ENCODE measurements at regions not wholly inside any gene's neighbourhood (a gene's known extent, or its start where the extent isn't known, plus 50 kb on each side); places are given as distances from the start of the nearest gene placed in this dataset.
"Not testable (repeated sequence)": the region's sequence is repeated elsewhere in the genome, so short reads cannot be mapped to it uniquely, and the experiment has no call there.

DNA sequence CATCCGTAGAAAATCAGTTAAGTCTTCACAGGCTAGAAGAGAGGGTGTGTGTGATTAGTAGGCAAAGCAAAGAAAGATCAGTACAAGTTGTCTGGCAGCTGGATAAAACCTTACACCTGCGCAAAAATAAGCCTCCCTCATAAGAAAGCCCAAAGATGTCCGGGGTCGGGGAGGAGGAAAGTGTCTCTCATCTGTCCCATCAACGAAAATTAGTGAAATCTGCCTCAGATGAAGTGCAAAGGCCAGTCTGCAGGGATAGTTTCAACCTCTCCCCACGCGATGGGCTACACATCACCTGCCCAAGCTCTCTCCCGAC is 333.9 kb downstream of the SRGAP2C start:
- DNase-seq (ENCODE audit: low read depth in 3 of 3, low spot score in 1 of 3) = no peak

DNA sequence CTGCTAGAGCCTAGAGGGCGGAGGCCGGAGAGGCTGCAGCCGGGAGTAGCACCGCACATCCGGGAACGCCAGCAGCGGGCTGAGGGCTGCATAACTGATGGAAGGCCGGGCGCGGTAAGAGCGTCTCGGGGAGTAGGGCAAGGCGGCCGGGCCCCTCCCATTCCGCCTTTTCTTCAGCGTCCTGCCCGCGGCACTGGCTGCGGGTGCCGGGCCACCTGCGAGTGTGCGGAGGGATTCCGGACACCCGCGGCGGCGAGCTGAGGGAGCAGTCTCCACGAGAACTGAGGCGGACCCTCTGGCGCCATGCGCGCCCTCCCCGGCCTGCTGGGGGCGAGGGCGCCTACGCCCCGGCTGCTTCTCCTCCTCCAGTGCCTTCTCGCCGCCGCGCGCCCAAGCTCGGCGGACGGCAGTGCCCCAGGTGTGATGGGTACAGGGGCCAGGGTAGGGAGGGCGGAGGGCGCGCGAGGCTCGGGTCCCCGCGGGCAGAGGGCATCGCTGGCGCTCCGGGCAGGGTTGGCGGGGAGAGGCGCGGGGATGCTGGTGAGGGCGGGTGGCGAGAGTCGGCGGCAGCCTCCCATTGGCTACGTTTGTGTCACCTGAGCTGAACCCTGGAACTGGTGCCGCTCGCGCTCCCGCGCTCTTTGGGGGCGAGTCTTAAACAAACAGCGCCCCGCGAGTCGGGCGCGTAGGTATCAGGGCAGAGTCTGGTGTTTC is 334.4 kb downstream of the SRGAP2C start:
- peak; percentile 47 to 72 (median 64) for DNase-seq (ENCODE audit: low read depth in 3 of 3, low spot score in 1 of 3)

DNA sequence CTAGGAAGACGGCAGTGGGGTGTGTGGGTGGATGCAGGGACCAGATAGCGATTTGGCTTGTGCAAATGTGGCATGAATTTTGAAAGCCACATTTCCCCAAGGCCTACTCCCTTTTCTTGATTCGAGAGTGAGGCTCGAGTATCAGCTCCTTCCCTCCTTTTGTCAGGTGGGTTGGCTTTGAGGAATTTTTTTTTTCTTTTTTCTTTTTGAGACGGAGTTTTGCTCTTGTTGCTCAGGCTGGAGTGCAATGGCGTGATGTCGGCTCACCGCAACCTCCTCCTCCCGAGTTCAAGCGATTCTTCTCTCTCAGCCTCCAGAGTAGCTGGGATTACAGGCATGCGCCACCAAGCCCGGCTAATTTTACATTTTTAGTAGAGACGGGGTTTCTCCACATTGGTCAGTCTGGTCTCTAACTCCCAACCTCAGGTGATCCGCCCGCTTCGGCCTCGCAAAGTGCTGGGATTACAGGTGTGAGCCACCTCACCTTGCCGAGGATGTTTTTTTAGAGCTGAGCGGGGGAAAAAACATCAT is 335.0 kb downstream of the SRGAP2C start:
- not testable (repeated sequence) for DNase-seq (ENCODE audit: low read depth in 3 of 3, low spot score in 1 of 3)

DNA sequence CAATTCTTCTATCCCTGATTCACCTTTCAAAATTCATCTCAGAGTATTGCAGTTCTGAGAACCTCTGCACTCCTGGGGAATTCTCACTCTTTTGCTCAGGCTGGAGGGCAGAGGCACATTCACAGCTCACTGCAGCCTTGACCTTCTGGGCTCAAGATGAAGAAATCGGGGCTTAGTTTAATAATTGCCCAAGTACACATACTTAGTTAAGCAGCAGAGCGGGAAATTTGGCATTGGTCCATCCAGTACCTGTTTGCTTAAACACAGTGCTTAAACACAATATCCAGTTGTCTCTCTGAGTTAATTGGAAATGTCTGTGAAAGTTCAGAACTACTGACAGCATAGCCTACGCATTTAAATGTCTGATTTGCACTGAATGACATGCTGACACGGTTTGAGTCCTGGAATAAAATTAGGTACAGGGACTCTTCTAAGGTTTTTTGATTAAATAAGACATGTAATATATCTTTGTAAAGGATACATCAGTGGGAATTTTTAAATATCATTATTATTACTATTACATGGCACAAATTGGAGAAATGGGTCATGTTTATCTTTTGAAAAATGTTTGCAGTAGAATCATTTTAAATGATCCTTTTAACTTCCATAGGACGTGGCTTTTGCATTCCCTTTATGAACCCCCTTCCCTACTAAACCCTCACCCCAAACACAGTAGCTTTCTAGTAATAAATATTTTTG is 337.4 kb downstream of the SRGAP2C start:
- DNase-seq (ENCODE audit: low read depth in 3 of 3, low spot score in 1 of 3) = no peak

DNA sequence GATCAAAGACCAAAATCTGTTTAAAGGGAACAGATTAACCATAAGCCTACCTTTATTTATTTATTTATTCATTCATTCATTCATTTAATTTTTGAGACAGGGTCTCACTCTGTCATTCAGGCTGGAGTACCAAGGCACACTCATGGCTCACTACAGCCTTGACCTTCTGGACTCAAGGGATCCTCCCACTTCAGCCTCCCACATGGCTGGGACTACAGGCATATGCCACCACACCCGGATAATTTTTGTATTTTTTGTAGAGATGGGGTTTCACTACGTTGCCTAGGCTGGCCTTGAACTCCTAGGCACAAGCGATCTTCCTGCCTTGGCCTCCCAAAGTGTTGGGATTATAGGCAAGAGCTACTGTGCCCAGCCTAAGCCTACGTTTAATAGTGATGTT is 338.3 kb downstream of the SRGAP2C start:
- DNase-seq (ENCODE audit: low read depth in 3 of 3, low spot score in 1 of 3) = not testable (repeated sequence)

DNA sequence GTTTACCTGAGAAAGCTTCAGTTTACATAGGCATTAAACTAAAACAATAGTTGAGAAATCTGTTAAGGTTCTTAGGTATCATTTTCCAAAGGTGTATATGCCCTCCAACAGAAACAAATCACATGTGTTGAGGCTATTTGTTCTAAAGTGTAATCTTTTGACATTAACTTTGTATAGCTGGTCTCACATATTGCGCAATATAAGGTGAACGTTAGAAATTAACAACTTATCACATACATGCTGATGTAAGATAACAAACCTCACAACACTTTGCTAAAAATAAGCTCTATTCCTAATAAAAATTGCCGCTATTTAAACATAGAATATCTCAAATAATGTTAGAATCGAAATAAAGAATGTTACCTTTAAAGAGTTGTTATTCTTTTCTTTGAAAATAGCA is 340.6 kb downstream of the SRGAP2C start:
- no peak for DNase-seq (ENCODE audit: low read depth in 3 of 3, low spot score in 1 of 3)

DNA sequence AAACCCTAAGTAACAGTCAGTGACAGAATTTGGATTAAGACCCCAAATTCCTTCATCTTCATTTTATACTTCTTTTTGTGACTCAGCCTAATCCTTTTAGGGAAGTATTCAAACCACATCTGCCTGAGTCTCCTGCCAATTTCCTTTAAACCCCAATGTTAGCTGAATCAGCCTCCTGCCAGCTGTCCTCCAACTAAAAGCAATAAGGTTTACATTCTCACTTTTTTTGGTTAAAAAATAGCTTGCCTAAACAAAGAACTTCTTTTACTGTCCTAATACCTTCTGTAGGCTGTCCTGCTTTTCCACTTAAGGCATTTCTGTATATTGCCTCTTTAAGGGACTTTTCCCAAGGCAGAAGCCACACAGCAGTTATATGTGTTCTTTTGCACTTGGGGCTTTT is 344.2 kb downstream of the SRGAP2C start:
- not testable (repeated sequence) for DNase-seq (ENCODE audit: low read depth in 3 of 3, low spot score in 1 of 3)

DNA sequence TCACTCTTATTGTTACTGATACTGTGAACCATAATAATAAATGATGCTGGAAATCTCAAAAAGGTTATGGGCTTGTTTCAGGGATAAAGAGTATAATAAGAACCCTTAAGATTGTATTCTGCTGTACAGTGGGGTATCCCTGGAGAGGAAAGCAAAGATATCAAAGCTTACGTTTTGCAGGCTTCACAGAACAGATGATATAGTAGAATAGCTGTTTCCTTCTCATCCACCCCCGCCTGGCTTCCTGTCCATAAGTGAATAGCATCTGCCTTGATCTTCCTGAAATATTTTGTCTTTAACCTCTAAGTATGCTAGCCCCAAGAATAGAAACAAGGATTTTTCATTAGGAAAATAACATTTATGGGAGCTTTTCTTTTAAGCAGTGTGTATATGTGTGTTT is 345.3 kb downstream of the SRGAP2C start:
- DNase-seq (ENCODE audit: low read depth in 3 of 3, low spot score in 1 of 3) = not testable (repeated sequence)

DNA sequence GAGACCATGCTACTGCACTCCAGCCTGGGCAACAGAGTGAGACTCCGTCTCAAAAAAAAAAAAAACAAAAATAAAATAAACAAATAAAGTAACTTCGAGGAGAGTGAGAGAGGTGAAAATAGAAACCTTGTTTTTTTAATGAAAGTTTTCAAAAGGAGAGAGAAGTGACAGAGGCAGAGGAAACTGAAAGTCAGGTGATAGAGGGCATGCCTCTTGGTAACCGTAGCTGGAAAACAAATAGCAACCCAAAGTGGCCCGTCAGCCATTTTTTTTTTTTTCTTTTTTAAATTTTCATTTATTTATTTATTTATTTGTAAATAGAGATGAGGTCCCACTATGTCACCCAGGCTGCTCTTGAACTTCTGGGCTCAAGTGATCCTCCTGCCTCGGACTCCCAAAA is 347.0 kb downstream of the SRGAP2C start:
- not testable (repeated sequence) for DNase-seq (ENCODE audit: low read depth in 3 of 3, low spot score in 1 of 3)

DNA sequence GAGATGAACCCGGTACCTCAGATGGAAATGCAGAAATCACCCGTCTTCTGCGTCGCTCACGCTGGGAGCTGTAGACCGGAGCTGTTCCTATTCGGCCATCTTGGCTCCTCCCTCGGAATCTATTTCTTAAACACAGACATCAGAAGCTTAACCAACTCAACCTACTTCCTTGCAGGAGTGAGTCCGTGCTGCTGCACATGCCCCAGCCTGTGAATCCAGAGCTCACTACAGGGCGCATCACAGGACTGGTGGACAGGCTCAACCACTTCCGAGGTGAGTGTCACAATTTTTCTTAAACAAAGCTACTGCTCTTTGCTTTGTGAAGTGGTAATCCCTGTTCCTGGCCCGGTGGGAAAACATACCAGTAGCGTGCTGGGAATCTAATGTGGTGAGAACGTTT is 353.4 kb downstream of the SRGAP2C start:
- not testable (repeated sequence) for DNase-seq (ENCODE audit: low read depth in 3 of 3, low spot score in 1 of 3)

DNA sequence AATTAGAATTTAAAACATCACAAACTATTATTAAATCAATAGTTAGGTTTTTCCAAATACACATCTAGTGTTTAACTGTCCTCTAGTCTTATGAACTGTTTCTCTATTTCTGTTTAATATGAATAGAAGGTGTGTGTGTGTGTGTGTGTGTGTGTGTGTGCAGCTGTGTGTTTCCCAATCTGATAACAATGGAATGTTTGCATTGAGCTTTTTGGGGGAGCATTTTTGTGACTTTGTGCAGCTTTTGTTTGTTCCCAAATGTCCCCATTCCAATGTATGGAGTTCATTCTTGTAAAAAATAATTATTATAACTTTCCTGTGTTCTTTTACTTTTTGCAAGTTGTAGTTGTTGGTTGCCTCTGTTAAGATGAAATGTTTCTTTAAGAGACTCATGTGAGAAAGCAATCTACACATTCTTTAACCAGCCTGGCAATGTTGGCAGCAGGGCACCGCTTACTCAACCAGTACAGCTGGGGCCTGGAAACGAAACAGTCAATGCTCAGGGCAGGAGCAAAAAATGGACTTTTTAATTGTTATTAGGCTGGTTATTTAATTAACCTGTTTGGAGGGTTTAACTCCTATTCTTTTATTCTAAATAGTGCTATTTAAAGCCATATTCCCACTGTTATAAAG is 354.3 kb downstream of the SRGAP2C start:
- DNase-seq (ENCODE audit: low read depth in 3 of 3, low spot score in 1 of 3) = no peak

DNA sequence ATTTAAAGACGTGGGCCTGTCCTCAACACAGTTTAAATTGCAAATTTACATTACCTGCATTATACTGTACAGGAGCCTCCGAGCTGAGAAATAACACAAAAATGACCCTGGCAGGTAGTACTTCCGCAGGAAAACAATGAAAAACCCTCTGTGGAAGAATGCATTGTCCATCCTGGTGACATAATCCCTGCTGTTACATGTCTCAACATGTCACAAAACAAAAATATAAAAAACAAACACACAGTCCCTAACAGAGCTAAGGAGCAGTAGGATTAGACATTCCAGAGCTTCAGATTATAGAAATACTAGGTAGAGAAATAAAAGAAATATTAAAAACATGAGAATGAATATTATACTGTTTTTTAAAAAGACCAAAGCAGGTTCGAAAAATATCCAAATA is 359.2 kb downstream of the SRGAP2C start:
- not testable (repeated sequence) for DNase-seq (ENCODE audit: low read depth in 3 of 3, low spot score in 1 of 3)

DNA sequence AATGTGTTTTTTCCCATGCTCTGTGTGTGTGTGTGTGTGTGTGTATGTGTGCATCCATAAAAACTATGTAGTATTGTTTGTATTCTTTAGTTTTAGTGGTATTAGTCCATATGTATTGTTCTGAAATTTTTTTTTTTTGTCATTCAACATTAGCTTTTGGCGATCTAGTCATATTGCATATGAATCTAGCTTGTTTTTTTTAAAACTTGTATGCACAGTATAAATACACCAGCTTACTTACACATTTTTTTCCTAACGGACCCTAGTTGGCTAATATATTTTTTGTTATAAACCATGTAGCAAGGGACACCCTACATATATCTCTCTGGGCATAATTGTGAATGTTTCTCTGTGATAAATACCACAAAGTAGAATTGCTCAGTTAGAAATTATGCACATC is 359.7 kb downstream of the SRGAP2C start:
- no peak for DNase-seq (ENCODE audit: low read depth in 3 of 3, low spot score in 1 of 3)

DNA sequence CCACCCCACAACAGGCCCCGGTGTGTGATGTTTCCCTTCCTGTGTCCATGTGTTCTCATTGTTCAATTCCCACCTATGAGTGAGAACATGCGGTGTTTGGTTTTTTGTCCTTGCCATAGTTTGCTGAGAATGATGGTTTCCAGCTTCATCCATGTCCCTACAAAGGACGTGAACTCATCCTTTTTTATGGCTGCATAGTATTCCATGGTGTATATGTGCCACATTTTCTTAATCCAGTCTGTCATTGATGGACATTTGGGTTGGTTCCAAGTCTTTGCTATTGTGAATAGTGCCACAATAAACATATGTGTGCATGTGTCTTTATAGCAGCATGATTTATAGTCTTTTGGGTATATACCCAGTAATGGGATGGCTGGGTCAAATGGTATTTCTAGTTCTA is 361.1 kb downstream of the SRGAP2C start:
- not testable (repeated sequence) for DNase-seq (ENCODE audit: low read depth in 3 of 3, low spot score in 1 of 3)

DNA sequence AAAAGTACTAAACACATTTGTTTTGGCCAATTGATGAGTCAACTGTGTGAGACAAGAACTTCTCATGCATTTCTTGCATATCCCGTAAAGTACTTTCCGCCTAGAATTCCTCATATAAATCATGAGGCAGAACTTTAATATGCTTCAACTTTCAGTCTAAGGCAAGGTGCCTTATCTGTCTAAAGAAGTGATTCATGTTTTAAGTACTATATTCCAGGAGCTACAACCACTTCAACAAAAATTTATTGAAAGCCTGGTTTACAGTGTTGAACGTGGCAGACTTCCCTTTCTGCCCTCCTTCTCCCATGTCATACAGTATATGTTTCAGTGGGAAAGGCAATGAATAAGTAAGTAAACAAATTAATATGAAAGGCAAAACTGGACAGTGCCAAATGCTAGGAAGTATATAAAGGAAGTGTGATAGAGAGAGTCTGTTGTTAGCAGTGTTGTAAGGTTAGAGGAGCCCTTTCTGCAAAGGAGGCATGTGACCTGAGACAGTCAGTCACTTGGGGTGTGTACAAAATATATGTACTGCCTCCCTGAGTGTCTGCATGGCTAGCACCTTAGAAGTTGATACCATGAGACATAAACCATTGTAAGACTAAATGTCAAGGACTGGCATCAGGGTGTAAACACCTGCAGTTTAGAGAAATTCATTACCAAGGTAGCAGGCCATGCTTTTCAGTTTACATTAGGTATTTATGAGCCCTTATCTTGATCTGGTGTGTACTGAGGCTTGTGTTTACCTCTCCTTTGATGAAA is 362.2 kb downstream of the SRGAP2C start:
- DNase-seq (ENCODE audit: low read depth in 3 of 3, low spot score in 1 of 3) = no peak

DNA sequence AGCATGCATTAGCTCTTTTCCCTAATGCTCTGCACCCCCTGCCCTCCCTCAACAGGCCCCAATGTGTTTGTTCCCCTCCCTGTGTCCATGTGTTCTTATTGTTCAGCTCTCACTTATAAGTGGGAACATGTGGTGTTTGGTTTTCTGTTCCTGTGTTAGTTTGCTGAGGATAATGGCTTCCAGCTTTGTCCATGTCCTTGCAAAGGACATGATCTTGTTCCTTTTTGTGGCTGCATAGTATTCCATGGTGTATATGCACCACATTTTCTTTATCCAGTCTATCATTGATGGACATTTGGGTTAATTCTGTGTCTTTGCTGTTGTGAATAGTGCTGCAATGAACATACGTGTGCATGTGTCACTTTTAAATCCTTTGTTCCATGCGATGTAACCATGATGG is 363.0 kb downstream of the SRGAP2C start:
- DNase-seq (ENCODE audit: low read depth in 3 of 3, low spot score in 1 of 3) = not testable (repeated sequence)

DNA sequence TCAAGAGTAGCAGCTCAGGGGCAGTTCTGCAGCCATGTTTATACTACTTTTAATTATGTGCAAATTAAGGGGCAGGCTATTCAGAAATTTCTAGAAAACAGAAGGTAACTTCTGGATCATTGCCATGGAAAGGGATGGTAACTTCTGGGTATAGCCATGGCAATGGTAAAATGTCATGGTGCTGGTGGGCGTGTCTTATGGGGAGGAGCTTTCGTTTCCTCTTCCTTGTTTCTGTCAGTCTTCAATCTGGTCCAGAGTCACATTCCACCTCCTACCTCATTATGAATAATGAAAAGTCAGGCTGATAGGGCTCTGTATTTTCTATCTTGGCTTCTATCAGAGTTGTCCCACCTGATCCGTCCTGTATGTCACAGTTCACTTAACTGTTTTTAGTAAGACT is 366.0 kb downstream of the SRGAP2C start:
- not testable (repeated sequence) for DNase-seq (ENCODE audit: low read depth in 3 of 3, low spot score in 1 of 3)

DNA sequence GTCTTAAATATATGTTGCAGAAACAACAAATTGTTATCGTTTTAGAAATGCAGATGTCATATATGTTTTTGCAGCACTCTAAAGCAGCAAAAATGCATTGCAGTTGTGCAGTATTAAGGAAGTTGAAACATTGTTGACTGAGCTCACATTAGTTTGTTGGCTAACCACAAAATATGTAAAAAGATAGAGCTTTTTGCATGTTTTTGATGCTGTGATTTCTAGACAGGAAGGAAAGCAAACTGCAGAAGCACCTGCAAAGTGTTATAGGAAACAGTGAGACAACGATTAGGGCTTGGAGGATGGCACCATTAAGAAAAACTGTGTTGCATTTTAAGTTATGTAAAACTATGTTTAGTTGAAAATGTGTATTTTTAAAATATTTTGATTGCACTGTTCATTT is 366.7 kb downstream of the SRGAP2C start:
- not testable (repeated sequence) for DNase-seq (ENCODE audit: low read depth in 3 of 3, low spot score in 1 of 3)

DNA sequence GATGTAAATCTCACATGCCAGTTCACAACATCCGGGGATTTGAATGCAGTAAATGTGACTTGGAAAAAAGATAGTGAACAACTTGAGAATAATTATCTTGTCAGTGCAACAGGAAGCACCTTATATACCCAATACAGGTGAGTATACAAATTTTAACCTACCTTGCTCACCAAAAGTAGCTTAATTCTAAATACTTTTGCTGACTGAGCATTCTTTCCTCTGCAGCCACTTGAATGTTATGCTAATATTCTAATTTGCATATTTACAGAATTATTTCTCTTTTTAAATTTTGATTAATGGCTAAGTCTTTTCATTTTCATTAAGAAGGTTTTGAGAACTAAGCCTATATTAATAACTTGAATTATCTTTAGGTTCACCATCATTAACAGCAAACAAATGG is 371.8 kb downstream of the SRGAP2C start:
- DNase-seq (ENCODE audit: low read depth in 3 of 3, low spot score in 1 of 3) = not testable (repeated sequence)

DNA sequence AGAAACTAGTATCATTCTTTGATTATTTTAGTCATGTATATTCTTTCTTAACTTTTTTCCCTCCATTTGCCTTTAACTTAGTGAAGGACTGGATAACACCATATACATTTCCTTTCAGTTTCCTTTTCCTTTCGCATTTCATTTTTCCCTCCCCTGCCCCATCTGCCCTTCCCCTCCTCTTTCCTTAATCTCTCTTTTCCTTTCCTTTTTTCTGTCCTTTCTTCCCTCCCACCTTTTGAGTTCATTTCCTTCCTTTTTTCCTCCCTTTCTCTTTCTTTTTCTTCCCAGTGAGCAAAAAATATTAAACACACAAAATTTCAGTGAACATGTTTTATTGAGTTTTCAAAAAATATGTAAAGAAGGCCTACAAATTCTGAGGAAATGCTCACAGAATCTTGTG is 373.3 kb downstream of the SRGAP2C start:
- DNase-seq (ENCODE audit: low read depth in 3 of 3, low spot score in 1 of 3) = not testable (repeated sequence)

DNA sequence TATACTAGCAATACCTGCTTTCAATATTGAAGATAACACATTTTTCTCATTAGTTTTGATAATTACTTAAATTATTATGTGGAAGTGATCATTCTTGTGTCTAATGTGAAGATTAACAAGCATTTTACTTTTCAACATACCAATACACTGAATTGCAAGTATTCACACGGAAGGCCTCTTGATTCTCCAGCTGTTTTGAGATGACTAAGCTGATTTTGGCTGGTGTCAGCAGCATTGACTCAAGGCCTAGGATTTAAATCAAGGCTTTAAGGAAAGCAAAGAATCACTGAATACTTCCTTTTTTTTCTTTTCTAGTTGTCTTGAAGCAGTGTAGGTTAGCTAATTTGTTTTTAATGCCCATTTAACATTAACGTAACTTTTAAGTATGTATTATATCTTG is 373.7 kb downstream of the SRGAP2C start:
- no peak for DNase-seq (ENCODE audit: low read depth in 3 of 3, low spot score in 1 of 3)

All from stimulated activated CD4-positive, alpha-beta T cell treated with anti-CD3 and anti-CD28 coated beads, TNF-alpha, amount 100 ng/mL, for 1 hour (primary cell).